Astrocyte of the hippocampus (primary cell): ENCODE measurements at regions not wholly inside any gene's neighbourhood (a gene's known extent, or its start where the extent isn't known, plus 50 kb on each side); places are given as distances from the start of the nearest gene placed in this dataset.
A peak's percentile ranks its signal among the peaks of the same experiment; 100 is the strongest.
"Not testable (repeated sequence)": the region's sequence is repeated elsewhere in the genome, so short reads cannot be mapped to it uniquely, and the experiment has no call there.

ENCODE experiments used
- DNase-seq: peaks from one replicate; pipeline ENCODE4 v3.0.0; 2011; ENCODE audit warnings: low read depth, low spot score

DNA sequence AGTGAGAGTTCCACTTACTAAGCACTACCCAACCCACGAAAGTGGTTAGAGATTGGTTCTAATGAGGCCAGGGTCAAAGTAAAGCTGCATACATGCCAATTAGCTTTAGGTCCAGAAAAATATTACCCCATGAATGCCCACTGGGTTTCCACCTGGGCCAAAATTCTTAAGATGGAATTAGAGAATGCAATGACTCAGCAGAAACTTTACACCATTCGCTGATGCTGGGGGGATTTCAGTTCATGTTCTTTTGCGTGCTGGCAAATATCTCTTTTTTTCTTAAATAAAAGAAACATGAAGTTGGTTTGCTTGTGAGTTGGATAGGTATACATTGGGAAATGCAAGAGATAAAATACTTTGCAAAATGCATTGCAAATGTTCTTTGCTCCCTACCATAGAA, 715.3 kb upstream of the MIR17HG start:
- no peak for DNase-seq

DNA sequence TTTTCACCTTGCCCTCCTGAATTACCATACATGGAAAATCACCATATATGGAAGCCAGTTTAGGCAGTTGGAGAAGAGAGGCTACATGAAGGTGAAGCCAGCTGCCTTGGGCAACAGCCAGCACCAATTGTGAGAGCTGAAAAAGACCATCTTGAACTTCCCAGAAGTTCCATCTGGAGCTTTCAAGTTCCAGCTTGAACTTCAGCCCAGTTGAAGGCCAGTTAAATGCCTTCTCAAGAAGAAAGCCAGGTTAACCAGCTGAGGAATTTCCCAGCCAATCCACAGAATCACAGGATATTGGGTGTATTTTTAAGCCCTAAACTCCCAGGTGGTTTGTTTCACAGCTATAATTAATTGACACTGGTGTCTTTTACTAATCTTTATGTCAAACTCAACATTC, 713.6 kb upstream of the MIR17HG start:
- DNase-seq: no peak

DNA sequence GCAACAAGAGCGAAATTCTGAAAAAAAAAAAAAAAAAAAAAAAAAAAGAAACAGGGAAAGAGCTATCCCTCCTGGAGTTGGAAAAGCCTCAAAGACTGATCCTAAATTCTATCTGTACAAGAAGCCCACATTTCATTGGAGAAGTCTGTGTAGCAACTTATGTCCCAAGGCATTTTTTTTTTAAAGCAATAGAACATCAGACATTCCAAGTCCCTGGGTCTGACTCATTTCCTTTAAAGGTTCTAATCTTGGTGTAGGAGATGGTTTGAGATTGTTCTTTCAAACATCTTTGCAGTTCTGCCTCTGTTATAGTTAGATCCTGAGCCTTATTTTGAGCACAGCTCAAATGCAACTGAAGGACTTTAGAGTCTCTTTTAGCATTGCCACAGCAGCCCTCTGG, 706.5 kb upstream of the MIR17HG start:
- peak; percentile 14 for DNase-seq

DNA sequence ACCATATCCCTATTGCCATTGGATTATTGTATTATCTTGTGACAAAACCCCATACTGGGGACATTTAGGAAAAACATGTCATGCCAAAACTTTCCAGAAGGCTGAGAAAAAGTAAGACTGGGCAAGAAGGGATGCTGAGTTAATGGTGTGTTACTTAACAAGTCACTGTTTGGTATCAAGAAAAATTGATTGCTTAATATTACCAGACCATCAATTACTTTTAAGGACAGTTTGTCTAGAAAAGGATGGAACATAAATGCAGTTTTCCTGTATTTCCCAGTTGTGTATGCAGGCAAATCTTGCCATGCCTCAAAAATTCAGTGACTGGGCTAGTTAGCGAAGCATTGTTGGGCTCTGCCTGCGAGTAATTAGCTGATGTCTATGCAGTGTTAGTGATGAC, 705.6 kb upstream of the MIR17HG start:
- no peak for DNase-seq

DNA sequence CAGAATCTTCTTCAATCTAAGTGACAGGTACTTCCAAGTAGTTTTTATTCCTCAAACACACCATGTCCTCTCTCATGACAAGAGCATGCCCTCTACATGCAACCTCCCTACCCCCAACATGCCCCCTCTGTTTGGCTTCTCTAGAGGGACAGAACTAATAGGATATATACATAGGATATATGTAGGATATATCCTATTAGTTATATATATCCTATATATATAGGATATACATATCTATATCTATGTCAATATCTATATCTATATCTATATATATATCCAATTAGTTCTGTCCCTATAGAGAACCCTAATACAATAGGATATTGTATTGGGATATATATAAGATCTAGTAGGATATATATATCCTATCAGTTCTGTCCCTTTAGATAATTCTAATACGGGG, 701.9 kb upstream of the MIR17HG start:
- DNase-seq: no peak

DNA sequence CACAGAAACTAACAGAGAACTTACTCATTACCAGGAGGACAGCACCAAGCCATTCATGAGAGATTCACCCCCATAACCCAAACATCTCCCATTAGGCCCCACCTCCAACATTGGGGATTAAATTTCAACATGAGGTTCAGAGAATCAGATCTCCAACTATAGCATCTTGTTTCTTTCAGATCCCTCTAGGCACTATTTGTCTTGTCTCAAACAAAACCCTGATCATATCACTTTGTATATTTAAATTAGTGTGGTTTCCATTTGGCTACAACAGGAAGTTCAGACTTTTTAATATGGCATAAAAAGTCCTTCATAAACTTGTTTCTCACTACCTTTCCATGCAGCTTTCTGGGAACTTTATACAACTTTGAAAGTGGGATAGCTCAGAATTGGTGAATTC, 699.0 kb upstream of the MIR17HG start:
- DNase-seq: no peak

DNA sequence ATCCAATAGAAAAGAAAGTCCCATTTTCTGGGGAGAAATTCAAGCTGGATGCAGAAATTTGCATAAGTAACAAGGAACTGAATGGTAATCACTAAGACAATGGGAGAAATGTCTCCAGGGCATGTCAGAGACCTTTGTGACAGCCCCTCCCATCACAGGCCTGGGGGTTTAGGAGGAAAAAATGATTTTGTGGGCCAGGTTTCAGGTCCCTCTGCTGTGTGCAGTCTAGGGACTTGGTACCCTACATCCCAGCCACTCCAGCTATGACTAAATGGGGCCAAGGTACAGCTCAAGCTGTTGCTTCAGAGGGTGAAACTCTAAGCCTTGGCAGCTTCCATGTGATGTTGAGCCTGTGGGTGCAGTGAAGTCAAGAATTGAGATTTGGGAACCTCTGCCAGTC, 695.5 kb upstream of the MIR17HG start:
- DNase-seq: no peak

DNA sequence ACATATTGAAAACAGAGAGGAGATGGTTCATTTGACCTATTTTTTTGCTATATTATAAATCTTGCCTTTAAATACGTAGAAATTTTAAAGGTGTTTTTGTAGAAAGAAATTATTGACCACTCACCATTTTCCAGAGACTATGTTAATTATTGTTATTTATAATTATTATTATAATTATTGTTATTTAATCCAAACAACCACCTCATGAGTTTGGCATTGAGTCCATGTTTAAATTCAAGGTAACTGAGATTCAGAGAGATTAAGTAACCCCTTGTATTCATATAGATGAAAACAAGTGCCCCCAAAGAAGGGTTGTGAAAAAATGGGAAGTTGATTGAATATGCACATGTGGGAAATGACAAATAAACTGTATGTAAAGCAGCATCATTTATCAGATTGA, 692.5 kb upstream of the MIR17HG start:
- DNase-seq: no peak

DNA sequence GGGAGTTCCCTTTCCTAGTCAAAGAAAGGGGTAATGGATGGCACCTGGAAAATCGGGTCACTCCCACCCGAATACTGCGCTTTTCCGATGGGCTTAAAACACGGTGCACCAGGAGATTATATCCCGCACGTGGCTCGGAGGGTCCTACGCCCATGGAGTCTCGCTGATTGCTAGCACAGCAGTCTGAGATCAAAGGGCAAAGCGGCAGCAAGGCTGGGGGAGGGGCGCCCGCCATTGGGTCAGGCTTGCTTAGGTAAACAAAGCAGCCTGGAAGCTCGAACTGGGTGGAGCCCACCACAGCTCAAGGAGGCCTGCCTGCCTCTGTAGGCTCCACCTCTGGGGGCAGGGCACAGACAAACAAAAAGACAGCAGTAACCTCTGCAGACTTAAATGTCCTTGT, 683.3 kb upstream of the MIR17HG start:
- not testable (repeated sequence) for DNase-seq

DNA sequence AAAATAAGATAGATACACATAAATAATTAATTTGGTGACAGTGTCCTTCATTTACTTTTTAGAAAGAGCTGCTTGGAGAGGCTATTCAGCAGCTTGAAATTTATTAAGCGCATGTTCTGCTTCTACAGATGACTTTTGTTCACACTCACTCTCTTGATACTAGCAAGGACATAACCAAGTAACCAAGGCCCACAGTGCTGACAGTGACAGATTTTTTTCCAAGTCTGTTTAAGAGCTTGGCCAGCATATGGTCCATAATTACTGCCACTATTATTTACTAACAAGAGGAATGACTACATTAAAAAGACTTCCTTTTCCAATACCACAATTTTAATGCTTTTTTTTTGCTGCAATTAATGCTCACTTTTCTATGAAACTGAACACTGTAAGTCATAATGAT, 673.7 kb upstream of the MIR17HG start:
- DNase-seq: no peak

DNA sequence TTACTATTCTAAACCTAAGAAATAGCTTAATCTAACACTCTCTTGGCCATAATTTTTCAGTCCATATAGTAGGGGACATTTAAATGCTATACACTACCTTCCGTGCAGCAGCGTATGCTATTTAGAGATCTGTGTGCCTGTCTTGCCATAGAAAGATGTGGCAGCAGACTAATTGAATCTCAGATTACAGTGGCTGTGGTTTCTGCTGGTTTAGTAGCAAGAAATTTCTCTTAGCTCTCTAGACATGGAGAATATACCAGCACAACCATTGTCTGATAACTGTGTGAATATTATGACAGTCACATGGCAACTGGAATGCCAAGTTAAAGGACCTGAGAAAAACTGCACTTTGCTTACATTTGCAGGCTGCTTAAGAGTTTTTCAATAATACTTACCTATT, 672.4 kb upstream of the MIR17HG start:
- DNase-seq: peak; percentile 29

DNA sequence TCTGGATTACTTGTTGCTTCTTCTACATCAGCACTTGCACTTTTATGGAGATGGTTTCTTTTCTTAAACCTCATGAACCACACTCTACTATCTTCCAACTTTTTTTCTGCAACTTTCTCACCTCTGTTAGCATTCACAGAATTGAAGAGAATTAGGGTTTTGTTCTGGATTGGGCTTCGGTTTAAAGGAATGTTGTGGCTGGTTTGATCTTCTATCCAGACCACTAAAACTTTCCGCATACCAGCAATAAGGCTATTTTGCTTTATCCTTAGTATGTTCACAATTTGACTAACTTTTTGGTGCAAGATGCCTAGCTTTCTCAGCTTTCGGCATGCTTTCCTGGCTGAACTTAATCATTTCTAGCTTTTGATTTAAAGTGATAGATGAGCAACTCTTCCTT, 666.7 kb upstream of the MIR17HG start:
- peak; percentile 66 for DNase-seq

DNA sequence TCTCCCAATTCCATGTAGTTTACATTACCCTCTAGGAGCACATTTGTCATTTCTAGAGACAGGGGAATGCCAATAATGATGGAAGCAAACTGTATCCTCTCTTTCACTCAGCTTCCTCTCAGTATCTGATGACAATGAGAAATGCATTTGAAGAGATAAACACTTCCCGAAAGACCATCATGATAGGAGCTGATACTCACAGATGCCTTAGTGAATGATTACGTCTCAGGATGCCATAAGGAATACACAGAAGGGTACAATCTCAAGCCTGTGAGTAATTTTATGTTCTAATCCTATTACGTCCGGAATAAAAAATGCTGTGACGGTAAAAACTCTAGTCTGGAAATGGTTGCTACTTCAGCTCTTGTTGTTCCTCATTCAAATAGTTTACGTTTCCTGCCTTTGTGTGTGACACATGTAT, 663.8 kb upstream of the MIR17HG start:
- DNase-seq: no peak

DNA sequence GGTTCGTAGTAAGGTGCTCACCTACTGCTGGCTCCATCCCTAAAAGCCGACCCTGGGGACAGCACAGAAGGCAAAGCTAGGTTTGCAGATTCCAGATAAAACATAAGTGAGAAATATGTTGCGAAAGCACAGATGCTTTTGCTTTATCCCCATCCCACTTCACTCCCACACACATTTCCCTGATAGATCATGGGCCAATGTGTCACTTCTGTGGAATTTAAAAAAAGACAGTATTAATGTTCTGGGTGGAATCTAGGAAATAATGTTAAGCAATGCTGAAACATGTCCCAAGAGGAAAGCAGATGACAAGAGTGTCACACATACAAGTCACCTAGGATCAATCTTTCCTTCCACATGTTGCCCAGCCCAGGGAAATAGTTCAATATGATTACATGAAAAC, 661.0 kb upstream of the MIR17HG start:
- DNase-seq: peak; percentile 58

DNA sequence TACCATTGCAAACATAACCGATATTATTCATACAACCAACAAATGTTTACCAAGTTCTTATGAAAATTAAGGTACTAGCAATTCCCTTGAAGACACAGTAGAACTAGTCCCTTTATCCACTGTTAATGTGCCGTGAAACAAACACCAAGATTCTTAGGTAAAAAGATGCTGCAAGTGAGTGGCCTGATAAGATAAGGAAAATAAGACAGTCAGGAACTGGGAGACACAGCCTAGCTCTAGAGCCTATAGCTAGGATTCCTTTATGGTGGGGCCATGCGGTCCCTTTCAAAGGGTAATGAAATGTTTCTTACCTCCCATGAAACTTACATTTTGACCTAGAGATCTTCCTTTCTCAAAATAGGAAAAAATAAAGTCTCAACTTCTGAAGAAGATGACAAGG, 658.4 kb upstream of the MIR17HG start:
- no peak for DNase-seq

DNA sequence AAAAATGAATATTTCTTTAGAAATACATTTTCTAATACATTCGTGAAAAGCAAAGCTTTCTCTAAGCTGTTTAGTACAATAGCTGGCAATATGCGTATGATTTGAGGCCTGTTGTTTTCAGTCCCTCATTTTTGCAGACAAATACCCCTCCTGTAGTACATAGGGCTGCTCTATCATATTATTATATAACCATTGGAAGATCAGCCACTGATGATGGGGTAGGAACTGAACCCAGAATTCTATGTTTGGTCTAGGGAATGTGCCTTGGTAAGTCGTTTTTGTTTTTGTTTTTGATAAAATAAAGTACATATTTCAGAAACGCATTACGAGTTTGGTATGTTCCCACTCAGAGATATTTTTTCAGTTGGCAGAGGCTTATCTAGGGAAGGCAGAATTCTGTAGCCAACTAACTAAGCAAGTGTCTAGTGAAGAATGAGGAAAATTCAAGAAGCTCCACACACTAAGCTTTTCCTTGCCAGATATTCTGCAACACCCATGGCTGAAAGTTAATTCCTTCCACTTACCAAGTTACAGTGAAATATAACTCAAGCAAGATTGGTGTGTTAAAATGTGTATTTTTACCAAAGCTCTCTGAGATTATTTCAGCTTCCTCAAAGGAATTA, 656.9 kb upstream of the MIR17HG start:
- DNase-seq: peak; percentile 60

DNA sequence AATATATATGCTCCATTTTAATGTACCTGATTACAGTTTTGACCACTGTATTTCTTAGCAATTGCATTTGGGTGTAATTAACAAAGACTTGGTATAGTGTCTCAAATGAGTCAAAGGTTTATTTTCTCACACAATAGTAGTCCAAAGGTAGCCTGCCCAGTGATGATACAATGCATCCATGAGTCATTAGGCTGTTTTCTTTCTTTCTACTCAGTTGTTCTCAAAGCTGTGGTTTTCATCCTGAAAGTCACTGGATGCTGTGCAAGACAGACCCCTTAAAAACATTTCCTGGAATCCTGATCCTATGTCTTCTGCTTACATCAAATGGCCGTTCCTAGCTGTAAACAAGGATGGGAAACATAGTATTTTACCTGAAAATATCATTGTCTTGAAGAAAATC, 651.2 kb upstream of the MIR17HG start:
- DNase-seq: peak; percentile 74

DNA sequence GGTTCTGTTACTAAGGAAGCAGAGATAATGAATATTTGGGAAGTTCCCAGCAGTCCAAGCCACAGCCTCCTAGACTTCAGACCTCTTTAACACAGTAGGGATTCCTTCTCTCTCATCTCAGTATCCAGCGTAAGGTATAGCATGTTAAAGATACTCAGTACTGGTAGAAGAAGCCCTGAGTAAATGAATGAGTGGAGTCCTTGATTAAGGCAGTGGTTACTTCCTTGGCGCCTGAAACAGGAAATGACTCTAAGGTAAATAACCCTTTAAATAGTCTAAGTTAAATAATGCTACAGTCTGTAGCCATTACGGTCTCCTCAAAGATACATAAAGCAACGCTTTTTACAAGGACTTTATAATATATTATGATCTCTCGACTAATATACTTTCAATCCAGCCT, 650.8 kb upstream of the MIR17HG start:
- DNase-seq: no peak

DNA sequence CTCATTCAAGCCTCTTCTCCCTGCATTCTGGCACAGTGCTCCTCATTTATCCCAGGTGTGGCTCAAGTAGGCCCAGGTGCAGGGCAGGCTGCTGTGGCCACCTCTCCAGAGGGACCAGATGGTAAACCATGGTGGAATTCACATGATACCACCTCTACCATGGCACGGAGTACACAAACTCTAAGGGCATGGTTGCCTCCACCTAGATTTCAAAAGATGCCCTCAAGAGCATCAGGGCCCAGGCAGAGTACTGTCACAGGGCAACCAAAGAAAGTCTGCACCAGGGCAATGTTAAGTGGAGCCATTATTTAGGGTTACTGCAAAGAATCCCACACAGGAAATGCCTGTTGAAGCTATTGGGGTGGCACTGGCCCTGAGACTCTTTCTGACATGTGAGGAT, 647.1 kb upstream of the MIR17HG start:
- no peak for DNase-seq

DNA sequence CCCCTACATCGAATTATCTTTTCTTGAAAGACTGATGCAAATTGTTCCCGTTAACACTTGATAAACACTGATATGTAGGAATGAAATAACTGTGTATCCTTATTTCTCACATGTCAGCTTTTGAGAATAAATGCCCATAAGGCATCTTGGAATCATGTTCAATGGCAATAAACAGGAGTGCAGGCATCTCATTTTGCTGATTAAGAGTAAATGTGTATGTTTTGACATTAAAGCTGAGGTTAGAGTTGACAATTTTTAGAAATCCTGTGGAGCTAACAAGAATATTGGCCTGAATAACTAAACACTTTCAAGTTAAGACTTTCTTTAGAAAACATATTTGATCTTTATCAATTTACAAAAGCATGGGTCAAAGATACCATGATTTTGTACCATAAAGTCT, 646.2 kb upstream of the MIR17HG start:
- no peak for DNase-seq

DNA sequence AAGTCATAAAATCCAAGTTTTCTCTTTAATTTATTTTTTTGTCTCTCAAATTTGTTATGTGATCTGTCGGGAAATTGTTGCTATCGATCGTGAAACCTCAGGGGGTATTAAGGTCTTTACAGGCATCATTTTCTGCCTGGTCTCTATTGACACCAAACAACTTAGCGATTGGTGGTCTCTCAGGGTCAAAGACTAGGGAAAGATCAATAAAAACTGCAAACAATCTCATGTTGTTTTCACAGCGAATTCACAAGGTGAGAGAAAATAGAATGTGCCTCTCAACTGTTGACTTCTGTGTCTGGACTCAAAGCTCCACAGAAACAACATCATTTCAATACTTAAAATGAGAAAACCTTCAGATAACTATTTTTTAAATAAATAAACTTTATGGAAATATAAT, 645.4 kb upstream of the MIR17HG start:
- no peak for DNase-seq

DNA sequence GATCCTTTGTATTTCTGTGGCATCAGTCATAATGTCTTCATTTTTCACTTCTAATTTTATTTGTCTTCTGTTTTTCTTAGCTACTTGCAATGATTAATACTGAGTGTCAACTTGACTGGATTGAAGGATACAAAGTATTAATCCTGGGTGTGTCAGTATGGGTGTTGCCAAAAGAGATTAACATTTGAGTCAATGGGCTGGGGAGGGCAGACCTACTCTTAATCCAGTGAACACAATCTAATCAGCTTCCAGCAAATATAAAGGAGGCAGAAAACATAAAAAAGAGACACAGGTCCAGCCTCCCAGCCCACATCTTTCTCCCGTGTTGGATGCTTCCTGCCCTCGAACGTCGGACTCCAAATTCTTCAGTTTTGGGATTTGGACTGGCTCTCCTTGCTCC, 640.9 kb upstream of the MIR17HG start:
- no peak for DNase-seq

DNA sequence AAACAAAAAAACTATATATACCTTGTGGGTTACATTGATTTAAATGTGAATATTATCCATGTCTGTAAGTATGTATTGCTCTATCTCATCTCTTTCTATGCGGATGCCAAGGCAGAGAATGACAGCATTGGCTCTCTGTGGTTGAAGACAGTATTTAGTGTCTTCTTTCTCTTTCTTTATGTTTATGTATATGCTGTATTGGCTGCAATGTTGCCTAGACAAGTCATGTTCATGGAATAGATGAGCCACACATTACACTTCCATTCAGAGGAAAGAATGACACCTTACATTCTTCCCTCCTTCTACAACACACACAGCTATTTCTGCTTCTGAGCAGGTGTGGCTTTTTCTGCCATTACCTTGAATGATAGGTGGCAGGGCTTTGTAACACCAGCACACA, 639.4 kb upstream of the MIR17HG start:
- DNase-seq: no peak

DNA sequence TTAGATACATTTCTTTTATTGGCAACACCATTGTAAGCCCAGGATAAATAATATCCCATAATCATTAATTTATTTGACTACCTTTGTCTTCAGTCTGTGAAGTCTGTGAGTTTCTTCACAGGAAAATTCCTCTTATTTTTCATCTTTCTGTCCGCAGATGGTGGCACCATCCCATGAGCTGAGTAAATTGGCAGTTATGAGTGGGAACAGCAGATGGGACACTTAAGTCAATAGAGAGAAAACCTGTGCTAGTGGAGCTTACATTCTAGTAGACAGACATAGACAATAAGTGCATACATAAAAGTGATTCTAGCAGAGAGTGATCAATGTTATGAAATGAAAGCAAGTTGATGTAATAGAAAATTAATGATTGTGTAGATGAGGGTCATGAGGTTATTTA, 638.2 kb upstream of the MIR17HG start:
- no peak for DNase-seq
